NCI-H526 treated with DMSO at 0.1 percent for 48 hours (cell line): ENCODE measurements at regions not wholly inside any gene's neighbourhood (a gene's known extent, or its start where the extent isn't known, plus 50 kb on each side); places are given as distances from the start of the nearest gene placed in this dataset.

Experiments used
- DNase-seq: peaks from one replicate; lab custom pipeline; 2025; lab: John Stamatoyannopoulos, UW

DNA sequence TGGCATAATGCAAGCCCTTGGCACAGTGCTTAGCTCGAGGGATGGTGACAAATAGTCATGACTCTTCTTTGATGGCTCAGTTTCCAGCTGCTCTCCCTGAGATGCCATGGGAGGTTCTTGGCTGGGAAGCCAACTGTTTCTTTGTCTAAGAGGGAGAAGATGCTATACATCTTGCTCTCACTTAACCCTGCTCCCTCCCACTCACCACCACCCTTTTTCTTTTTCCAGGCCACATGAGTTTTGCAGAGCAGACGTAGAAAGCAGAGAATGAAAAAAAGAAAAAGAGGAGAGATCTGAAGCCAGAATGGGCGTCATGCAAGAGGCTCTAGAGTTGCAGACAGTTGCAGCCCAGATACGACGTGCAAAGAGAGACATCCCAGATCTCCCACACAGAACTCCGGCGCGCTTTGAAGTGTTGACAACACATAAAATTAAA lies 160.5 kb downstream of the FGF18 start:
- no peak for DNase-seq

DNA sequence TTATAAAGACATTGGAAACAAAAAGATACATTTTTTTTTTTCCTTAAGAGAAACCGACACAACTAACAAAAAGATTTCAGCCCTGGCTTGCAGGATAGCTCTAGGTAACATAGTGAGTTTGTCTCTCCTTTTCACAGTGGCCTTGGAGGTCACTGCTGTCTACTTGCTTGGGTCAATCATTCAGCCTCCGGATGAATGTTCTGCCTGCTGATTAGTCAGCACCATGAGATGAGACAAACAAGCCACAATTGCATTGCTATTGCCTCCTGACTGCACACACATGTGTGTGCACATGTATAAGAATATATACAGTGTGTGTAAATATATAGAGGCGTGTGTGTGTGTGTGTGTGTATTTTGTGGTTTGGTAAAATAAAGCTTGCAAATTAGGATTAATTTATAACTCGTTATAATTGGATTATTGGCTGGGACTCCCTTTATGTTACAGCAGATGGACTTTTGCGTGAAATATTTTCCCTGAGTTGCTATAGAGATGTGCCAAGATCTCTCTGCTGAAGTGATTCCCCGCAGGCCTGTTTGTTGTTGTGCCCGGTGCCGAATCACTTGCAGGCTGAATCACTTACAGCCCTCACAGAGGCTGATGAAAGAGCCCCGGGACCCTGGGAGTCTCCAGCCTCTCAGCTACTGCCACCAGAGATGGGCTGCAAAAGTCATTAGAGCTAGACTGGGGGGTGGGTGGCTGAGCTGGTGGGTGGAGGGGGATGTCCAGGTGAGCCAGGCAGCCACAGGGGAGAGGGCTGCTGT lies 161.2 kb downstream of the FGF18 start:
- no peak for DNase-seq

DNA sequence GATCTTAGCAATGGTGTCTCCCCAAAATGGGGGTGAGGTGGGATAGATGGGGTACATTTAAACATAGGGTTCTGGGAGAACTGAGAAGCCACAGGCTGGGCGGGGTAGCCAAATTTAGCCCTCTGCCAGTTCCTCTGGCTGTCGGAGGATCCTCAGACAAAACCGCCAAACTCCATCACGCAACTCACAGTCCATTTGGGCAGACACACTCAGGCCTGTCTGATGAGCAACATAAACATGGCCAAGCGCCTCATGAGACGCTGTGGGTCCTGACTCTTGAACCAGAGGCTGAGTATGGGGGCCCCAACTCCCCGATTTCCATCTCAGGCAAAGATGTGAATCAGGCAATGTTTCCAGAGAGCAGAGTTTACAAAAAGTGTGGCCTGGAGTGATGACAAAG lies 162.3 kb downstream of the FGF18 start:
- no peak for DNase-seq

DNA sequence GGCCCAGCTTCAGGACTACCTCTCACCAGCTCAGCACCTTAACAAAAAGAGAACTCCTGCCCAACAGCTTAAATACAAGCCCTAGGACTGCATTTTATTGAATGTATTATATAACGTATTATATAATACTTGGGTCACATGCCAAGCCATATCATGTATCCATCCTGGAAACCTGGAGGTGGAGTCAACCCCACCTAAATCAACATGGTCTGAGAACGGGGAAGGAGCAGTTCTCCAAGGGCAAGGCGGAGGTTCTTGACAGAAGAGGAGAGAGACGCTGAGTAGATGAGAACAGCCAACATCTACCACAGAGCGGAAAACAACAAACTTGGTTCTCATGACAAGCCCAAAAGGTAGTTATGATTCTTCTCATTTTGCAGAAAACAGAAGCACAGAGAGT lies 163.4 kb downstream of the FGF18 start:
- no peak for DNase-seq

DNA sequence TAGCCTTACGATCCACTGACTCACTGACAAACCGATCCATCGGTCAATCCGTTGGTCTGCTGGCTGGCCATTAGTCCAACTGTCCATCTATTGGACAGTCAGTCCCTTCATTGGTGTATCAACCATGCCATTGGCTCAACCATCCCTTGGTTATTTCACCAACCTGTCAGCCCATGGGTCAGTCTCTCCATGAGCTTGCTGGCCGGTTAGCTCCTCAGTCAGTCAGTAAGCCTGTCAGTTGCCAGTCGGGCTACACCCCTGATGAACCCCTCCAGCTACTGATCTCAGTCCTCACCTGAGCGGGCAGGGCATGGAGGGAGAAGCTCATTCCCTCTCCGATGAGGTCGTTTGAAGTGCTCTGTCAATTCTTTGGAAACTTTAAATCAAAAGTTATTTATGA lies 166.5 kb downstream of the FGF18 start:
- DNase-seq, result no peak

DNA sequence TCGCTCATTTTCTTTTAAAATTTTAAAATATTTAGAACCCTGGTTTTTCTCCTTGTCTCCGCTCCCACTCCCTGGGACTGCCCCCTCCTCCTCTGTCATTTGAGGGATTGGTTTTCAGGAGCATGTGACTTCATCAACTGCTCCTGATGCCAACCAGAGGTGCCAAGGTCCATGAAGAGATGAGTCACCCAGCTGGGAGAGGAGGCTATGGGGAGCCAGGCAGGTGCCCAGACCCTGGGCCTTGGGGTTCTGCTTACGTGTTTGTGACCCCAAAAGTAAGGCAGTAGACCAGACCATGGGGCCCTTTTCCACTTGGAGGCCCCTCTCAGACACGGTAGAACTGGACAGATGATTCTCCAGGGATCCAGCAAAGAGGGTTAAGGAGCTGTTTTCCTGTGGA lies 167.0 kb downstream of the FGF18 start:
- DNase-seq, result no peak

DNA sequence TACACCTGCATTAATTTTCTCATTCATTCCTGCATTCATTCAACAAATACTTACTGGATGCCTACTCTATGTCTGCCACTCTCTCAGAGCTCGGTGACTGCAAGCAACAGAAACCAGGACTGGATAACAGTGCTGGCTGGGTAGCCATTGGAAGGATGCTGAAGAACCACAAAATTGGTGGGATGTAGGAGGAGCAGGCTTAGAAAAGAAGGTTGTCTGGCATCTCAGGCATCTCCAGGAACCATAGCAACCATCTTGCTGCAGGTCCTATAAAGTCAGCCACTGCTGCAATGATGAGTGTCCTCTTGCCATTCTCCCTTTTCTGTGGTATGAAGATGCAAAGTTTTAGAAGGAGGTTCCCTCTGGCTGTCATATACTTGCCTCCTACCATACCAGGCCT lies 168.6 kb downstream of the FGF18 start:
- no peak for DNase-seq

DNA sequence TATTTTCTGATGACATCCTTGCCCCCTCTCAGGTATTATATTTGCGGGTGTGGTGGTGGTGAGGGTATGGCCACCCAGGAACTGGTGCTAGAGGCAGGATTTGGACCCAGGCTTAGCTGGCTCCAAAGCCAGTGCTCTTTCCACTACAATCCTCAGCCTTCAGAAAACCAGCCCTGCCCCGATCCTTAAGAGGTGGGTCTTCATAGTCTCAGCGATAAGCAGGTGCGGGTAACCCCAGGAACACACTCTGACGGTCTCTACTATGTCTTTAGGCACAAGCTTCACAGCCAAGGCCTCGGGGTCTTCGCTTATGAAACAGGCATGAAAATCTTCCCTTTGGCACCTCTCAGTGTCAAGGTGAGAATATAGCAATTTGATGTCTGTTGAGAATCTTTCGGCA lies 169.3 kb downstream of the FGF18 start:
- no peak for DNase-seq

DNA sequence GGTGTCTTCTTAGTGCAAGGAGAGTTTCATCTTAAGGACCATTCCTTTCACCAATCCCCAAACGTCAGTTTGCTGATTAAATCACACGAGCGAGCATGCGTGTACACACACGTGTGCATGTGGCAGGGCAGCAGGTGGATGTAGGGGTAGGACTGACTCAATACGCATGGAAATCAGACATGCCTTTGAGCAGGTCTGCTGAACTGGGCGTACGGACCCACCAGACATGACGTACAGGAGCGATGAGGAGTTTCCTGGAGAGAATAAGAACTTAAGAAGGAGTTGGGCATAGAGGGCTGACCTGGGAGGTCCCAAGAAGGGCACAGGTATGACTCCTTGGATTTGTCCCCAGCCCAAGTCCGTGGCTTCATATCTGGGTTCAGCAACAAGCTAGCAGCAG lies 170.0 kb downstream of the FGF18 start:
- DNase-seq, result no peak

DNA sequence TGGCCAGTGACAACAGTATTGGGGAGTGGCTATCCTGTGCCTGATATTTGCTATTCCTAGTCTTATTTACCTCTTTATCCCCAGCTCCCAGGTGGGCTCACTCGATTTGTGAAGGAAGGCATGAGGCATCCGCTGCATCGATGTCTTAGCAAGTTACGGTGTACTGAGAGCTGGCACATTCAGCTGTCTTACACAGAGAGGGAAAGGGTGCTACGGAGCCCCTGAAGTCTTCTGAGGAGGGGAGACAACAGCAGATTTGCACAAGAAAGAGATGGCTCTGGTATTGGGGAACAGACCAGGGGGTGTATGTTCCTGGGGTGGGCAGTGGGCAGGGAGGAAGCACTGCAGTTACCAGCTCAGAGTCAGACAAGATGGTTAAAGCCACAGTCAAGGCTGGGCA lies 172.6 kb downstream of the FGF18 start:
- DNase-seq, result no peak

DNA sequence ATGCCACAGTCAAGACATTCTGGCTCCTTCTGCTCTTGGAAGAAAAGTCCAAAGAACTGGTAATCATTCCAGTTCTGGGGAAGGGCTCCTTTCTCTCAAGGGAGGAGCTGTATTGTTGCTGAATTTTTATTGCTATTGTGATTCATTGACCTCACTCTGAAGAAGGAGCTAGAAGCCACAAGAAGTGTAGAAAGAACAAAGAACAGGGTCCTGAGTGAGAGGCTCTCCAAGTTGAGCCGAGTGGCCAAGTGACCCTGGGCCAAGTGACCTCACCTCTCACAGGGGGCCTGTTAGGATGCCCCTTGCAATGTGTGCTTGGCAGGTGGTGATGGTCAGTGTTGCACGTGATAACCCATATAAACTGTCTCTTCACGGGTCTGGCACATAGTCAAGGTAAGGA lies 173.3 kb downstream of the FGF18 start:
- no peak for DNase-seq

DNA sequence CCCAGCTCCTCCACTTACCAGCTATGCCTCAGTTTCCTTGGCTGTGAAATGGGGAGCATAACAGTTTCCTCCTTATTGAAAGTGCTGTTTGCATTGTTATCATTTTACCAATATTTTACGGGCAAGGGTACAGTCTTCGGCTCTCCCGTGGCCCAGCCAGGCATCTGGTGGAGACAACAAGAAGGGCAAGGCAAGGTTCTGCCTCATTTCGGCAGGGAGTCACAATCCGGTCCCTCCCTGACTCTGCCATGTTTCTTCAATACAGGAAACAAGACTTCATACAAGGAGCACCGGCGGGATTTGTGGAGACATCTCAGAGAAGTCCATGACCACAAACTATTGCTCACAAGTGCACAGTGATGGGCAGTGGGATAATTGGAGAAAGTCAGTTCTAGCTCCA lies 174.0 kb downstream of the FGF18 start:
- no peak for DNase-seq

DNA sequence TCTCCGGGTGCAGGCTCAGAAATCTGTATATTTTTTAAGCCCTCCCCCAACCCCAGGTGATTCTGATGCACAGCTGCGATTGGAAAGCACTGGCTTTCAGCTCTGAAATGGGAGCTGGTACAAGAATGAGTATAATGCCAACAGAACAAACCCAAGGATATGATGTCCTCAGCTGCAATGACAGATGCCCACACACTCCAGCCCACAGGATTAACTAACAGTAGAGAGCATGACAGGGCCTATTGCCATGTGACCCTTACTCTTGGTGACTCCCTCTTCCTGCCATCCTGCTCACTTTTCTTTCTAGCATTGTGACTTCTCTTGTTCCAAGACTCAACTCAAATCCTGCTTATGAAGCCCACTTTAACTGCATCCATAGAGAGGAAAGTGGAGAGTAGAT lies 174.5 kb downstream of the FGF18 start:
- DNase-seq, result no peak

DNA sequence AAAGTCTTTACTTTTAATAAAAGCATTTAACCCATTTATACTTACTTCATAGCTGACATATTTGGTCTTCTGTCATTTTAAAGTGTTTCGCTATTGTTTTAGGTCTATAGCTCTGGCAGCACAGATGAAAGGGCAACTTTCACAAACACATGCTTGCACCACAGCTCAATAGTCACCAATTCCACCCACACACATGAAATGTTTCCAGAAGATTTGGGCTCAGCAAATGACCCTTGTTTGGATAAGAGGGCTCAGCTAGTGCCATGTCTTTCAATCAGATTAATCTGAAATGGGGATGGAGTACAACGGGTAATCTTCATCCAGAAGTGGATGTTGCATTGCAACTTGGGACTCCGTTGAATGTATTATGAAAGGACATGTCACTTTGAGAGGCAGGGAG lies 176.0 kb downstream of the FGF18 start:
- no peak for DNase-seq

DNA sequence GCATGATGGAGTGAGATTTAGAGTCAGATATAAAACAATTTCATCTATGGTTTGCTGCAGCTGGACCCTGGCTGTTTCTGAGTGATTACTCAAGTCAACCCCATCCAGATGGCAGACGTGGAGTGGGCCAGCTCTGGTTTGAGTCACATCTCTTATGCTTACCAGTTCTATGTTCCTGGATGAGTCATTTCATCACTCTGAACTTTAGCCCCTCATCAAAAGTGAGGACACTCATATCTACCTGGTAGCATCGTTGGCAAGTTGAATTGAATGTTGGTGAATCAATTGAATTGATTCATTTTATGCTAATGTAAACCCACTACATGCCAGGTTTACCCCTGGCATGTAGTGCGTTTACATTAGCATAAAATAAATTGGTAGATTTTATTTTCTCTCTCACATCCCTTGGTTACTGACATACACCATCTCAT lies 176.4 kb downstream of the FGF18 start:
- DNase-seq, result no peak

DNA sequence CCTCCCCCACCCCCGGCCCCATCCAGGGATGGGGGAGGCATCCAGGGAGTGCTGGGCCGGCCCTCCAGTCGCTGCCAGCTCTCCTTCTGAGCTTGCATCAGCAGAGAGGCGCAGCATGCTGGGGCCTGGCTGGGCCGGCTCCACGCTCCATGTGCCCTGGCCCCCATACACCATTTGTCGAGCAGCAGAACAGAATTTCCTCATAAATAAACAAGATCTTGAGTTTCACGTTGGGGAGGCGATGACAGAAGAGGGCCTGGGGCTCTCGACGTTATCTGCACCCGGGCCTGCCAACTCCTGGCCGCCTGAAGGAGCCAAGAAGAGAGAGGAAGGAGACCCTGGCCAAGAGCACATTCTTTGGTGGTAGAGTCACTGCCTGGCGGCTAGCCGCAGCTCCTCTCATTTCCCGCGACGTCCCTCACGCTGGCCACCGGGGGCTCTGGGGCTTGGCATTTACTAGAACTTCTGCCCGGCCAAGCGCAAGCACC lies 177.0 kb downstream of the FGF18 start:
- DNase-seq, result no peak

DNA sequence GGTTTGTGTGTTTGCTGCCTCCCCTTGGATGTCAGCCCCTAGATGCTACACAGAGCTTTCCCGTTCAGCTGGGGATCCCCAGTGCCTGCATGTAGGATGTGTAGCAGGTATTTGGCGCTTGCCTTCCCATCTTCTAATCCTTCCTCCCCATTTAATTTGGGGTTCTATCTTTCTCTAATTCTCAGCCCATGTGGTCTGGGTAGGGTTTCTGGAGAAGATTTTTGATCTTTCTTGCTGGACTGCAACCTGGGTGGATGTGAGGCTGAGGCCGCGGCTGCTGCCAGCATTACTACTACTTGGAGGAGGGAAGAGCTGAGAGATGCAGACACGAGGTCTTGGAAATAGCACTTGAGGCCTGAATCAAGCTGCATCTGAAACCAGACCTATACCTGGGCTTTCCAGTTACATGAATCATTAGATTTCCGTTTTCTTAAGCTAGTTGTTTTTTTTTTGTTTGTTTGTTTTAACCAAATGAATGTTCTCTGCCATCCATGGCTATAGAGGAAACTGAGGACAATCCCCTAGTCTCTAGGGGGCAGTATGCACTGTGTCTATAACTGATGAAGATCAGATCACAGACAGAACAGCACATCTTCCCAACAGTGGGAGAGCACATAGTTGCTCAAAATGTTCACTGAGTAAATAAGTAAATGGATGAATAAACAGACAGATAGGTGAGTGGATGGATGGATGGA lies 178.6 kb downstream of the FGF18 start:
- DNase-seq, result no peak

DNA sequence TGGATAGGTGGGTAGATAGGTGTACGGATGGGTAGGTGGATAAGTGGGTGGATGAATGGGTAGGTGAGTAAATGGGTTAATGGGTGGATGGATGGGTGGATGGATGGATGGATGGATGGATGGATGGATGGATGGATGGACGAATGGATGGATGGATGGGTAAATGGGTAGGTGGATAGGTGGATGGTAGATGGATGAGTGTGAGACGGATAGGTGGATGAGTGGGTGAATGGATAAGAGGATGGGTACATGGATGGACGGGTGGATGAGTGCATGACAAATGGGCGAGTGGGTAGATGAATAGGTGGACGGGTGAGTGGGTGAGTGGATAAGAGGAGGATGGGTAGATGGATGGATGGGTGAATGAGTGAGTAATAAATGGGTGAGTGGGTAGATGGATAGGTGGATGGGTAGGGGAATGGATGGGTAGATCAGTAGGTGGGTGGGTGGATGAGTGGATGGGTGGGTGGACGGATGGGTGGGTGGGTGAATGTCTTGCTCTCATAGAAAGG lies 179.2 kb downstream of the FGF18 start:
- no peak for DNase-seq

DNA sequence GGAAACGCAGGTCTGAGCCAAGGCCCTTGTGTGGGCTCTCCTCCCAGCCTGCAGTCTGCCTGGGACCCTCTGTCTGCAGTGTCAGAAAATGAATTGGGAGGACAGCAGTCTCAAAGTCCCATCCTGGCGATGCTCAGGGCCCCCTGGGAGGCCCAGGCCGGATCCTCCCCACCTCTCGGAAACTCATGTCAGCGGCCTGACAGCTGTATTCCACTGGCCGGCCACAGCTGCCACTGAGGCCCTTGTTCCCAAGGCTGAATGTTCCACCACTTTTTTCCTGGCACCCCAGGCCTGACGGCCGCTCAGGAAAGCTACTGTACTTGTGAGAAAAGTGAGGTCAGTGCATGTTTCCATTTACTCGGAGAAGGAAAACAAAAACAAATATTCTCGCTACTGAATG lies 180.0 kb downstream of the FGF18 start:
- DNase-seq, result no peak

DNA sequence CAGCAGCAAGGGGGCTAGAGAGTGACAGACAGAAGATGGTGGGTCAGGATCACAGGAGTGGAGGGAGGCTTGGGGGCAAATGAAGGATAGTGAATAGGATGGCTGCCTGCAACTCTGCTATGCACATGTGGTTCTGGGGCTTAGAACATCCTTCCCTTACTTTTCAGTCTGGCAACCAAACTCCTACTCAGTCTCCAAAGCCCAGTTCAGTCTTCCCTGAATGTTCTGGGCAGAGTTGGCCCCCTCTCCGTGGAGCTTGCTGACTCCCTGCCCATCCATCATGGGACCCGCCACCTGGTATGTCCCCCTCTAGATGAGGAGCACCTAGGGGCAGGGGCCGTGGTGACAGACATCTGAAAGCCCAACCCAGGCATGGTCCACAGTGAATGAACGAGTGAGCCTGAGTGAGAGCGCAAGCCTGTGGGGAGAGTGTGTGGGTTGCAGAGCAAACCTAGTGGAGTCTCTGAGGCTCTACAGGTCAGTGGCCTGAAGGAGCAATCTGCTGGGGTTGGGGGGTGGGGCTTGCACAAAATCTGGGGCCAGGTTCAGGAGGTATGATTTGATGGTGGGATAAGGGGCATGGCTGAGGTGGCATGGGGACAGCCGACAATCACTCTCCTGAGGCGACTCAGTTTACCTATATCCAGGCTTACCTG lies 180.6 kb downstream of the FGF18 start:
- no peak for DNase-seq

DNA sequence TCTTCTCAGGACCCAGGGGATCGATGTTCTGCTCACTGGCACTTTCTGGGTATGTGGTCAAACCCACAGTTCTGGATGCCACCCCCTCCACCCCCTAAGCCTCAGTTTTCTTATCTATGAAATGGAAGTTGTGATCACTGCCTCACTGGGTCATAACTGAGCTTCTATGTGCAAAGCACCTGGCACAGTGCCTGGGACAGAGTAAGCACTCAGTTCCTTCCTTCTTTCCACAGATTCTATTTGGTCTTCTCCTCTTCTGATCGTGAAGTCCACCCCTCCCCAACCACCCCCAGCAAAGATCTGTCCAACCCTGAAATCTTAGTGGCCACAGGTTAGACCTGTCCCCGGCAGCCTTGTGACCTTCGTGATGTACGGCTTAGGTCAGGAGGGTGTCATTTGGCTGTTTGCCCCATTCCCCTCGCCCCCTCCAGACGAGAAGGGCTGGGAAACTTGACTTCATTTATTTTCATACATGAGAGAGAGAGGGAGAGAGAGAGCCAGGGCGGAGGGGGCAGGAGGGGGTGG lies 181.4 kb downstream of the FGF18 start:
- no peak for DNase-seq

DNA sequence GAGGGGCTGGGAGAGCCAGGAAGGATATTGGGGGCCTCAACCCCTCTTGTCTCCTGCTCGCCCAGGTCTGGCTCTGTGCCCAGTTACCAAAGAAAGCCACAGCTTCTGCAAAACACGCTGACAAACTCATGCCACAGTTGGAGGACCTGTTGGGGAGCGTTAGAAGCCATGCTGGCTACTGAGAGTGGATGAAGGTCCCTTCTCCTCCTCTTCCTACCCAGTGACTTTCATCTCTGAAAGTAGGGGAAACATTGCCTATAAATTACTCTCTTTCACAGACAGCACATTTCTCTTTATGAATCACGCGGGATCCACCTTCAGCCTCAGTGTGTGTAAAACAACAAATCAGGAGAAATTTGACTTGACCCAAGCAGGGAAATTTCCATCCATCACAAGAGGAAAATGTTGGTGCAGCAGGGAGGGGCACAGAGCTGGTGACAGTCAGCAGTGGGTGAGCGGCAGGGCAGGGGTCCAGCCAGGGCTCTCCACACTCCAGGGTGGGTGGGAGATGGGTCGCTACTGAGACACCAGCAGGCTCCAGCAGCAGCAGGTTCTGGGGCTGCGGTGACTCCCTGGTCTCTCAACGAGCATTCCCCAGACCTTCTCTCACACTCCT lies 181.9 kb downstream of the FGF18 start:
- no peak for DNase-seq
